HepG2 (cell line): ENCODE measurements at regions not wholly inside any gene's neighbourhood (a gene's known extent, or its start where the extent isn't known, plus 50 kb on each side); places are given as distances from the start of the nearest gene placed in this dataset.

Experiments used
- ATAC-seq: fragments of 200-7000 bp; cut with Tn5 transposase; 3 replicates; pipeline ENCODE4 v1.9.1; 2020; ENCODE audit warnings: mild to moderate bottlenecking, moderate library complexity
- BruUV-seq: library from RNA; stranded (reverse); fragments of 400-500 nt; replicated peaks from 2 replicates; lab custom pipeline; 2021; lab: Mats Ljungman, UMichigan
- CTCF ChIA-PET: fragments of 300-600 bp; formaldehyde crosslinking; extraction: SDS; loops from one replicate; lab custom pipeline; 2021; ENCODE audit warnings: low total read pairs, inconsistent platforms, low intra/inter-chr PET ratio; lab: Yijun Ruan, JAX
- POLR2A ChIA-PET: fragments of 350-600 bp; sonication (Branson Sonifier 250); formaldehyde crosslinking; loops from one replicate; lab custom pipeline; 2020; ENCODE audit warnings: antibody characterized with exemption, inconsistent platforms; lab: Yijun Ruan, JAX
- DNase-seq: peaks from one replicate; pipeline ENCODE4 v3.0.0-alpha.2; 2015; ENCODE audit warnings: low spot score
- FAIRE-seq: peaks from 3 replicates; lab custom pipeline; 2011; peaks lifted over from hg19 to GRCh38; lab: Jason Lieb, UNC
- H2AFZ ChIP-seq: one replicate; pipeline ENCODE4 v1.6.1; 2011; ENCODE audit warnings: low read length, inconsistent platforms
- H3K27ac ChIP-seq: fragments of 300-600 bp; 3 replicates; pipeline ENCODE4 v1.8.0; 2011; ENCODE audit warnings: mixed run types, mild to moderate bottlenecking, mixed read lengths, low read length, inconsistent platforms; ENCODE audit not compliant: insufficient read depth; ENCODE audit errors: extremely low read length
- H3K27me3 ChIP-seq, 2 experiments: fragments of 200-600 bp in 1 of 2; 2 replicates in 1 of 2; 3 replicates in 1 of 2; pipeline versions ENCODE4 v1.6.0 to v1.8.0; 2011; ENCODE audit warnings: low read length in 2 of 2, mild to moderate bottlenecking in 2 of 2, moderate library complexity in 2 of 2, inconsistent platforms in 1 of 2; ENCODE audit not compliant: insufficient read depth in 2 of 2, control insufficient read depth in 1 of 2
- H3K36me3 ChIP-seq, 2 experiments: fragments of 200-600 bp in 1 of 2; replicated peaks in 1 of 2; 2 replicates in 1 of 2; 3 replicates in 1 of 2; pipeline versions ENCODE4 v1.5.1 to v1.8.0; 2011; ENCODE audit warnings: low read length in 2 of 2, inconsistent platforms in 1 of 2; ENCODE audit not compliant: insufficient read depth in 2 of 2, control insufficient read depth in 1 of 2
- H3K4me1 ChIP-seq: 2 replicates; pipeline ENCODE4 v1.5.1; 2012; ENCODE audit warnings: low read length, inconsistent platforms; ENCODE audit not compliant: insufficient read depth
- H3K4me2 ChIP-seq: 2 replicates; pipeline ENCODE4 v1.6.0; 2011; ENCODE audit warnings: low read depth, low read length, inconsistent platforms
- H3K4me3 ChIP-seq, 3 experiments: fragments of 200-600 bp in 1 of 3; sonication (generic), shearing (Covaris generic) in 1 of 3; replicated peaks in 1 of 3; 2 replicates each; pipeline ENCODE4 v1.5.1; 2011 to 2016; ENCODE audit warnings: low read length in 3 of 3, inconsistent platforms in 2 of 3, low read depth in 2 of 3, mild to moderate bottlenecking in 2 of 3, control low read depth in 1 of 3, mixed read lengths in 1 of 3; ENCODE audit not compliant: insufficient read depth in 1 of 3
- H3K79me2 ChIP-seq: one replicate; pipeline ENCODE4 v1.6.1; 2011; ENCODE audit warnings: low read length, inconsistent platforms; ENCODE audit not compliant: insufficient read depth
- H3K9ac ChIP-seq: 2 replicates; pipeline ENCODE4 v1.6.0; 2011; ENCODE audit warnings: mild to moderate bottlenecking, low read depth, low read length, inconsistent platforms; ENCODE audit not compliant: insufficient read depth
- H3K9me3 ChIP-seq: 2 replicates; pipeline ENCODE4 v1.5.1; 2012; ENCODE audit warnings: mild to moderate bottlenecking, low read length
- H4K20me1 ChIP-seq: 2 replicates; pipeline ENCODE4 v1.6.0; 2011; ENCODE audit warnings: inconsistent platforms, mild to moderate bottlenecking, low read length, moderate library complexity; ENCODE audit not compliant: insufficient read depth
- CBX2 ChIP-seq, 2 experiments: fragments of 200-600 bp in 1 of 2; sonication (generic); formaldehyde crosslinking in 1 of 2; IDR thresholded peaks; 2 replicates each; pipeline versions ENCODE4 v1.7.0 to v1.8.1; 2018 to 2022; ENCODE audit warnings: low read depth in 2 of 2, low read length in 1 of 2, mild to moderate bottlenecking in 1 of 2, missing genetic modification reagents in 1 of 2
- GATA4 ChIP-seq: sonication (generic); IDR thresholded peaks from 2 replicates; pipeline ENCODE4 v1.6.1; 2016; ENCODE audit warnings: antibody characterized with exemption, low read depth, borderline replicate concordance
- HMG20A ChIP-seq: IDR thresholded peaks from 2 replicates; pipeline ENCODE4 v1.6.1; 2016; ENCODE audit warnings: borderline replicate concordance
- IKZF1 ChIP-seq: fragments of 450-650 bp; IDR thresholded peaks from 2 replicates; pipeline ENCODE4 v1.7.1; 2016
- MTF2 ChIP-seq: sonication (generic); formaldehyde crosslinking; IDR thresholded peaks from 2 replicates; pipeline ENCODE4 v1.5.0; 2020; ENCODE audit warnings: missing genetic modification reagents, borderline replicate concordance
- MXI1 ChIP-seq: IDR thresholded peaks from 3 replicates; pipeline ENCODE4 v1.6.1; 2012; ENCODE audit warnings: low read depth, low read length, inconsistent platforms, borderline replicate concordance
- STAG1 ChIP-seq: sonication (generic); formaldehyde crosslinking; IDR thresholded peaks from 2 replicates; pipeline ENCODE4 v1.4.0; 2020; ENCODE audit warnings: missing genetic modification reagents
- ZFP1 ChIP-seq: IDR thresholded peaks from 2 replicates; pipeline ENCODE4 v1.6.1; 2016
- ZNF354B ChIP-seq: sonication (generic); formaldehyde crosslinking; IDR thresholded peaks from 2 replicates; pipeline ENCODE4 v1.8.0; 2022; ENCODE audit warnings: mild to moderate bottlenecking, missing genetic modification reagents
- ZNF496 ChIP-seq: sonication (generic); formaldehyde crosslinking; IDR thresholded peaks from 2 replicates; pipeline ENCODE4 v1.8.1; 2023; ENCODE audit warnings: mild to moderate bottlenecking, moderate library complexity, missing genetic modification reagents; ENCODE audit not compliant: insufficient replicate concordance
- ZNF570 ChIP-seq: sonication (generic); formaldehyde crosslinking; IDR thresholded peaks from 2 replicates; pipeline ENCODE4 v1.4.0; 2020; ENCODE audit warnings: mild to moderate bottlenecking, missing genetic modification reagents, borderline replicate concordance
- ZNF614 ChIP-seq: IDR thresholded peaks from 2 replicates; pipeline ENCODE4 v1.6.1; 2018; ENCODE audit warnings: missing biosample characterization, missing genetic modification reagents, inconsistent platforms, borderline replicate concordance
- ZNF766 ChIP-seq: sonication (generic); formaldehyde crosslinking; IDR thresholded peaks from 2 replicates; pipeline ENCODE4 v1.5.0; 2020; ENCODE audit warnings: missing genetic modification reagents, borderline replicate concordance
- ZNF839 ChIP-seq: sonication (generic); formaldehyde crosslinking; IDR thresholded peaks from 2 replicates; pipeline ENCODE4 v1.4.0; 2020; ENCODE audit warnings: missing genetic modification reagents, mild to moderate bottlenecking, borderline replicate concordance
- whole genome bisulfite sequencing: methylation state at CpG from one replicate; pipeline ENCODE4 v1.1.6; 2017; ENCODE audit warnings: low lambda C conversion rate; 5-methylcytosine and 5-hydroxymethylcytosine counted together
- in situ Hi-C: cut with HindIII; loops from 2 replicates; pipeline ENCODE4 v1.10.0; 2017; ENCODE audit warnings: low pct_unique_long_range_greater_than_20kb; ENCODE audit not compliant: extremely low pct_ligation_motif_present
- intact Hi-C: fragments of 100-400 bp; cut with micrococcal nuclease; formaldehyde crosslinking; loops from one replicate; pipeline ENCODE4 v1.10.0; 2022; ENCODE audit not compliant: unreplicated experiment
- TF ChIP-seq, protein P1 (sequence below): sonication (generic); formaldehyde crosslinking; IDR thresholded peaks from 2 replicates; pipeline ENCODE4 v1.4.0; 2020; ENCODE audit warnings: missing genetic modification reagents
- TF ChIP-seq, protein P2 (sequence below): sonication (generic); formaldehyde crosslinking; conservative IDR thresholded peaks from 2 replicates; pipeline ENCODE4 v1.4.0; 2020; ENCODE audit warnings: mild to moderate bottlenecking, missing genetic modification reagents, moderate library complexity
- TF ChIP-seq, protein P3 (sequence below): sonication (generic); formaldehyde crosslinking; IDR thresholded peaks from 2 replicates; pipeline ENCODE4 v1.5.1; 2020; ENCODE audit warnings: missing genetic modification reagents, mild to moderate bottlenecking, borderline replicate concordance

DNA sequence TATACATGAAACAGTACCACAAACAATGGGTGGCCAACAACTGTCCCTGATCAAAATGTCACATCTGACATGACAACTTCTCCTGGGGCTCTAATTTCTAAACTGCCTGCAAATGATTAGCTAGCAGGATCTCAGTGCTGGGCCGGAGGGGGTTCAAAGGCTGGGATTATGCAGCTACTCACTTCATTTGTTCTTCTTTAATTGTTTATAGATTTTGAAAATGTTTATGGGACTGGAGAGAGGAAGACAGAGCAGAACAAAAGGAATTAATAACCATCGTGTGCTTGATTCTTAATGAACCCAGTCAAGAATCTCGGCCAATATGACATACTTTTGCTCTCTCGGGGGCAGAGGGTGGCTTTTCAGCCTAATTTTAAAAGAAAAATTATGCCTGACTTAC lies 313.6 kb downstream of the NSG2 start (continued):
- TF ChIP-seq CBX2 (IDR thresholded peaks at IDR 0.05; ENCODE audit: low read depth, low read length) = no peak
- no peak for TF ChIP-seq CBX2 (CRISPR knock-in tag; IDR thresholded peaks at IDR 0.05; ENCODE audit: low read depth)
- TF ChIP-seq ZNF614 (CRISPR knock-in tag) = no peak

DNA sequence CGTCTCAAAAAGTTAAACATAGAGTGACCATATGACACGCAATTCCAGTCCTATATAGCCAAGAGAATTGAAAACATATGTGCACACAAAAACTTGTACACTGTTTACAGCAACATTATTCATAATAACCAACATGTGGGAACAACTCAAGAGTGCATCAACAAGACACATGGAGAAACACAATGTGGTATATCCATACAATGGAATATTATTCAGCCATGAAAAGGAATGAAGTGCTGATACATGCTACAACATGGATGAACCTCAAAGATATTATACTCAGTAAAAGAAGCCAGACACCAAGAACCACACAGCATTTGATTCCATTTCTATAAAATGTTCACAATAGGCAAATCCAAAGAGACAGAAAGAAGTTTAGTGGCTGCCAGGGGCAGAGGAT lies 317.0 kb downstream of the NSG2 start:
- Histone ChIP-seq H3K4me3 (no peak overlapping the region), H3K4me2 (no peak overlapping the region), H3K27ac (no peak overlapping the region), H4K20me1 (no peaks in the 10 kb centered on the region), H3K9me3 (peaks cover 6% of the 10 kb centered on the region; the same call in 1 of the 2 replicates), H3K9ac (no peak overlapping the region), H3K4me1 (no peaks in the 10 kb centered on the region), H2AFZ (no peak overlapping the region), H3K79me2 (no peaks in the 10 kb centered on the region), H3K36me3 (no peaks in the 10 kb centered on the region), H3K27me3 (no peaks in the 10 kb centered on the region)
- BruUV-seq = no TSS peak
- no peak for FAIRE-seq
- TF ChIP-seq ZNF496 (CRISPR knock-in tag) = no peak
- TF ChIP-seq ZNF570 (CRISPR knock-in tag) = no peak
- TF ChIP-seq ZFP1 (CRISPR knock-in tag) = no peak
- TF ChIP-seq, protein P1, sequence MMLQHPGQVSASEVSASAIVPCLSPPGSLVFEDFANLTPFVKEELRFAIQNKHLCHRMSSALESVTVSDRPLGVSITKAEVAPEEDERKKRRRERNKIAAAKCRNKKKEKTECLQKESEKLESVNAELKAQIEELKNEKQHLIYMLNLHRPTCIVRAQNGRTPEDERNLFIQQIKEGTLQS = no peak
- TF ChIP-seq, protein P2, sequence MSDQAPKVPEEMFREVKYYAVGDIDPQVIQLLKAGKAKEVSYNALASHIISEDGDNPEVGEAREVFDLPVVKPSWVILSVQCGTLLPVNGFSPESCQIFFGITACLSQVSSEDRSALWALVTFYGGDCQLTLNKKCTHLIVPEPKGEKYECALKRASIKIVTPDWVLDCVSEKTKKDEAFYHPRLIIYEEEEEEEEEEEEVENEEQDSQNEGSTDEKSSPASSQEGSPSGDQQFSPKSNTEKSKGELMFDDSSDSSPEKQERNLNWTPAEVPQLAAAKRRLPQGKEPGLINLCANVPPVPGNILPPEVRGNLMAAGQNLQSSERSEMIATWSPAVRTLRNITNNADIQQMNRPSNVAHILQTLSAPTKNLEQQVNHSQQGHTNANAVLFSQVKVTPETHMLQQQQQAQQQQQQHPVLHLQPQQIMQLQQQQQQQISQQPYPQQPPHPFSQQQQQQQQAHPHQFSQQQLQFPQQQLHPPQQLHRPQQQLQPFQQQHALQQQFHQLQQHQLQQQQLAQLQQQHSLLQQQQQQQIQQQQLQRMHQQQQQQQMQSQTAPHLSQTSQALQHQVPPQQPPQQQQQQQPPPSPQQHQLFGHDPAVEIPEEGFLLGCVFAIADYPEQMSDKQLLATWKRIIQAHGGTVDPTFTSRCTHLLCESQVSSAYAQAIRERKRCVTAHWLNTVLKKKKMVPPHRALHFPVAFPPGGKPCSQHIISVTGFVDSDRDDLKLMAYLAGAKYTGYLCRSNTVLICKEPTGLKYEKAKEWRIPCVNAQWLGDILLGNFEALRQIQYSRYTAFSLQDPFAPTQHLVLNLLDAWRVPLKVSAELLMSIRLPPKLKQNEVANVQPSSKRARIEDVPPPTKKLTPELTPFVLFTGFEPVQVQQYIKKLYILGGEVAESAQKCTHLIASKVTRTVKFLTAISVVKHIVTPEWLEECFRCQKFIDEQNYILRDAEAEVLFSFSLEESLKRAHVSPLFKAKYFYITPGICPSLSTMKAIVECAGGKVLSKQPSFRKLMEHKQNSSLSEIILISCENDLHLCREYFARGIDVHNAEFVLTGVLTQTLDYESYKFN (CRISPR knock-in tag) = no peak
- no peak for TF ChIP-seq ZNF766
- no peak for TF ChIP-seq GATA4
- no peak for TF ChIP-seq MXI1
- no peak for TF ChIP-seq MTF2 (CRISPR knock-in tag)
- TF ChIP-seq STAG1 (CRISPR knock-in tag) = no peak
- TF ChIP-seq, protein P3, sequence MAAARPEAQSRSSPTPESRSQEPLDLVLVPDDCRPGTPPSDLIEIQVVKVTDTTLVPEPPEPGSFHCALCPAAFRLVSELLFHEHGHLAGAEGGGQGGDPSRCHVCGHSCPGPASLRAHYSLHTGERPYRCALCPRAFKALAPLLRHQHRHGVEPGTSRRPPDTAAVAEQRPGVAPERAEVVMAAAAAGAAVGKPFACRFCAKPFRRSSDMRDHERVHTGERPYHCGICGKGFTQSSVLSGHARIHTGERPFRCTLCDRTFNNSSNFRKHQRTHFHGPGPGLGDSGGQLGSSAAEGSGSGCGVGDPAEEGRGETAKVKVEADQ (CRISPR knock-in tag) = no peak
- TF ChIP-seq ZNF839 (CRISPR knock-in tag) = no peak
- TF ChIP-seq ZNF354B (CRISPR knock-in tag) = no peak
- no peak for TF ChIP-seq IKZF1
- no peak for TF ChIP-seq HMG20A (CRISPR knock-in tag)
- intact Hi-C loops (no loop called here), in situ Hi-C loops (no loop called here)
- ChIA-PET CTCF (no interaction called here), POLR2A (no interaction called here)
- no peak for DNase-seq
- no peak for ATAC-seq
- 23% methylated on average over 2 of the region's 2 CpGs for WGBS
